GM12892 (cell line): ENCODE measurements at regions not wholly inside any gene's neighbourhood (a gene's known extent, or its start where the extent isn't known, plus 50 kb on each side); places are given as distances from the start of the nearest gene placed in this dataset.

Experiments
- DNase-seq: peaks from one replicate; pipeline ENCODE4 v3.0.0; 2011; ENCODE audit not compliant: insufficient read length
- FAIRE-seq: peaks from 2 replicates; lab custom pipeline; 2011; peaks lifted over from hg19 to GRCh38; lab: Jason Lieb, UNC
- POLR2A ChIP-seq: IDR thresholded peaks from 2 replicates; pipeline ENCODE4 v1.6.1; 2011; ENCODE audit warnings: low read depth, low read length, control low read depth
- POLR2AphosphoS5 ChIP-seq: IDR thresholded peaks from 2 replicates; pipeline ENCODE4 v1.6.1; 2011; ENCODE audit warnings: low read depth, low read length, control low read depth
- TAF1 ChIP-seq: IDR thresholded peaks from 2 replicates; pipeline ENCODE4 v1.6.1; 2011; ENCODE audit warnings: low read depth, mild to moderate bottlenecking, control low read depth, low read length, borderline replicate concordance

DNA sequence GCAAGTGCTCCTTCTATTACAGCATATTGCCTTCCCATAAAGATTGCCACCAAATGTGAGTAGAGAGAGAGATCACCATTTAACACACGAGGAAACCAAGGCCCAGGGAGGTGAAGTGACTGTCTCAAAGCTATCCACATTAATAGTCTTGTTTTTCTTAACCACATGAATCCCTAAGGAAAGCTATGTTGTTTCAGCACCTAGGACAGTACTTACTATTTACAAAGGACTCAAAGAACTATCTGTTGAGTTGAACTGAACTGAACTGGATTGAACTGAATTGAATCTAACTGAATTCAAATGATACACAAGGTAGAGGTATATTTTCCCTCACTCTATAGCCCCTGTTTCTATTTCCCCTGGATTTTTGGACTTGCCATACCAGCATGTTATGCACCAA, 430.4 kb downstream of the CAAP1 start:
- FAIRE-seq = no peak
- no peak for DNase-seq

DNA sequence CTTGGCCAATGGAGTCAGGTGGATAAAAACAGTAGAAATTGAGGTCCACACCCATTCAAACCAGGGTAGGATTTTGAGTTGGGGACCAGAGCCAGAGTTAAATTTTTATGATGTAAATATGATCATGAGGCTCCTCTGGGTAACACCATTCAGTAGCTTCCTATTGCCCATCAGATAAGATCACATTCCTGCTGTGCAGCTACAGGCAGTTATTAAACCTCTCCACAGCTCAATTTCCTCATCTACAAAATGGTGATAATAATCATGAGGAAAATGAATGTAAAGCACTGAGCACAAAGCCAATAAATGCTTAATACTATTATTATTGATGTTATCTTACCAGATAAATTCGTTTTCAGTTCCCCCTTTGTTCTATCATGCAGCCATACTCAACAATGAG, 432.0 kb downstream of the CAAP1 start:
- no peak for DNase-seq
- no peak for FAIRE-seq
- TF ChIP-seq POLR2A (no peak), TAF1 (no peak), POLR2AphosphoS5 (no peak)

More for the DNA sequence above, 430.4 kb downstream of the CAAP1 start:
- TF ChIP-seq TAF1 (no peak), POLR2A (no peak), POLR2AphosphoS5 (no peak)

DNA sequence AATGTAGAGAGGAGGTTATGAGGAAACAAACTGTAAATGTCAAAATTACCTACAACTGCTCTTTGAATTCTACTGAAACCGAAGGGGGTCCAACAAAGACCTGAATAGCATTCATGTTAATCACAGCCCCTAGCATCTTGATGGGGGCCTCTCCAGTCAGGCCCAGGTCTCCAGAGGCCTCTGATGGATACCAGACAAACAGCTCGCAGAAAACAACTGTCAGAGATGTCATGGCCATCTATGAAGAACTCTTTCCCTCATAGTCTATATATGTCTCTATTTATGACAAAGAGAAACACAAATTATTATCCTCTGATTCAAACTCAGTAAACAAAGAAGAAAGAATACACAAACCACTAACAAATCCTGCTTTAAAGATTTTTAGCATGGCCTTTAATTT, 432.6 kb downstream of the CAAP1 start:
- no peak for TF ChIP-seq TAF1
- FAIRE-seq (no peak), DNase-seq (no peak)

DNA sequence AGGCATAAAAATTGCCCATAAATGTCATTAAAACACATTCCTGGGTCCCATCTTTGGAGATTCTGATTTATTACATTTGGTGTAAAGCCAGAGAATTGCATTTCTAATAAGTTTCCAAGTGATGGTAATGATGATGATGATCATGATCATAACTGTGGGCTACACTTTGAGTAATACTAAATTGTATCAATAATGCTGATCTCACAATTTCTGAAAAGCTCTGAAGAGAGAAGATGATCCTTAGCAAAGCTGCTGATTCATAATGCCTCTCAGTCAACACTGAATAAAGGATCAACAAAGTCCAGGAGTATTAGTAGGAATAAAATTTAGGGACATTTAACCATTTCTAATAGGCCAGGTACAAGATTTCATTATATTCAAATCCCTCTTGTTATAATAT, 434.5 kb downstream of the CAAP1 start:
- no peak for TF ChIP-seq TAF1
- no peak for TF ChIP-seq POLR2AphosphoS5
- TF ChIP-seq POLR2A = no peak
- FAIRE-seq = no peak
- no peak for DNase-seq

DNA sequence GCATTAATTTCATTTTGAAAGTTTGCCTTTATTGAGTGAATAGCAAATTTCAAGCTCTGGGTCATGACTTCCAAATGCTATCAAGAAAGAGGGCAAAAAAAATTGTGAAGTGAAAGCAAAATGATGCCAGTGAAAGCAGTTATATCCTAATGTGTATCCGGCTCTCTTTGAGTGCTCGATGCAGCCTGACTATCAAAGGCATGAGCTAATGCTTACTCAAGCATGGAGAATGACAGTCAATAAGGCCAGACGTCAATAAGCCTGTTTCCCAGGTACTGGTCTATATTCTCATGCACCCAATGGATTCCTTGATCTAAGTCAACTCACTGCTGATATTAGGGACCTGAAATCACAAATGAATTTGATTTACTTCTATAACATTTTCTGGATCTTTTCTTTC, 435.5 kb downstream of the CAAP1 start:
- no peak for FAIRE-seq
- no peak for DNase-seq
- no peak for TF ChIP-seq POLR2A
- TF ChIP-seq TAF1 = no peak
- TF ChIP-seq POLR2AphosphoS5 = no peak

DNA sequence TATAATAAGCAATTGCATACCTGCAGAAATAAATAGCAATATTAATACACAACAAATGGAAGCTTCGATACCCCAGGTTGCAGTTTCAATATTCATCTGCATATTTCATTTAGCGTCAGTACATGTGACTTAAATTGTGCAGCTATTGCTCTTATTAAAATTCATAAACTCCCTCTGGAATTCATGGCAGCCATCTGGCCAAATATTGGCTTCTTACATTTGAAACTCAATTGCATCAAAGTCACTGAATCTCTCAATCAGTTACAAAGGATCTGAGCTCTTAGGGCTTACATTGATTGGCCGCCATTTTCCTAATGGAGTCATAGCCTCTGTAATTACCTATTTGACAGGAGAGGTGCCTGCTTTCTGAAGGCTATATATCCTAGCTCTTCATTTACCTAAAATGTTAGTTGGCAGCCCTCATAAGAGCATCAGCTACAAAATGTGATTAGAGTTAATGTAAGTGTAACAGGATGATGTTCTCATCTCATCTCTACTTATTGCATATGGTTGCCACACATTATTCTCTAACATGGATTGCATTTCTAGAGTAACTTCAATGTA, 453.5 kb downstream of the CAAP1 start:
- TF ChIP-seq TAF1 (no peak), POLR2AphosphoS5 (no peak), POLR2A (no peak)
- FAIRE-seq = no peak
- no peak for DNase-seq

DNA sequence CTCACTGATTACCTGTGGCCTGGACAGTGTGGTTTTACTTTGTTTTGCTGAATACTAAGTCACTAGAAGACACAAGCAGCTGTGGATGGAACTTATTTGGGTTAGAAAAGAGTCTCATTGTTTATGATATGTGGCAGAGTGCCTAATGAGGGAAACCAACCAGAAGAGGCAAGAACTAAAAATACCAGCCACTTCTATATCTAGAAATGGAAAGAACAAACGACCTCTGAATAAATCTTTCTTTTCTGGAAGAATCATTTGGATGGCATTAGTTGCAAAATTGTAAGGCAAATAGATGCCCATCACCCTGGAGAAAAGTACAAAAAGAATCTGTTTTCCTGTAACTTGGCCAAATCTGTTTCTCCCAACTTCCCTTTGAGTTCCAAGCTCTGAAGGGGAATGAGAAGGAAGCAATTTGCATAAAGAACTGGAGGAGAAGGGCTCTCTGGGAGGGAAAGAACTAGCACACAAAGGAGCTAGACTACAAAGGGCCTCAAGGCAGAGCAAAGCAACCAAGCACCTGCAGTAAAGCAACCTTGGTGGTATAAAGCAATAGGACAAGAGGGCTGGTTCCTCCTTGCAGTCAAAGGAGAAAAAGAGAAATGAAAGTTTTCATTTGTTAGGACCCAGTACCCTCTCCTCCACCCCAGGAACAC, 455.4 kb downstream of the CAAP1 start:
- no peak for DNase-seq
- no peak for TF ChIP-seq TAF1
- no peak for TF ChIP-seq POLR2AphosphoS5
- no peak for TF ChIP-seq POLR2A
- no peak for FAIRE-seq

DNA sequence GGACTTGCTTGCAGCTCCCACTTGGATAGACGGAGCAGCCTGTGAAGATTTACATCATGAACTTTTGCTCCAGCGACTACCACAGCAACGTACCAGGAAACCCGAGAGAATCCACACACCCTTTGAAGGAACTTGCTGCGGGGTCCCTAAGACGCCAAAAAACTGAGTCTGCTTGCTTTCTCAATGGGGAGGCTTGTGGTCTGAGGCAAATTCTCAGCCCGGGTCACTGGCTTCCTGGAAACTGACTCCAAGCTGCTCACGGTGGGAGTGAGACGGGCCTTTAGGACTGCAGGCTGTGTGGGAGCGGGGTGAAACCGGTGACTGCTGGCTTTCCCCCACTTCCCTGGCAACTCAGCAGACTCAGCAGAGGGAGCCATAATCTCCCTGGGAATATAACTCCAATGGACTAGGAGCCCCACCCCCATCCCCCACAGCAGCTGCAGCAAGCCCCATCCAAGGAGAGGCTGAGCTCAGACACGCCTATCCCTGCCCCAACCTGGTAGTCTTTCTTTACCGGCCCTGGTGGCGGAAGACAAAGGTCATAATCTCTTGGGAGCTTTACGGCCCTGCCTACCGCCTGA, 466.0 kb downstream of the CAAP1 start:
- DNase-seq (no peak), FAIRE-seq (no peak)
- no peak for TF ChIP-seq POLR2A
- no peak for TF ChIP-seq POLR2AphosphoS5
- TF ChIP-seq TAF1 = no peak

DNA sequence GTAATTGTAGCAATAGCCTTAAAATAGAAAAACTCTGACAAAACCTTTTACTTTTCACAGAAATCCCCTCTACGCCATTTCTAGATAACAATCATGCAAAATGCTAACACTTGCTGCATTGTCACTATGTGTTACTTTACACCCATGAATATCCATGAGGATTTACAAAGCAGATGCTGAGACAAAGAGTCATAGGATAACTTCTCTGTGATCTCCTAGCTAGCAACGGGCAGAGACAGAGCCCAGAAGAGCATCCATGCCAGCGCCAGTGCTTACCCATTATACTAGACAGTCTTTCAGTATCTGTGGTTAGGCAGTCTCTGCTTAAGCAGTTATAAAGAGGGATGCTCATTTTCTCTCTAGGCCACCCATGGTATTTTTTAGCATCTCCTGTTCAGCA, 474.1 kb downstream of the CAAP1 start:
- FAIRE-seq (no peak), DNase-seq (no peak)
- TF ChIP-seq POLR2AphosphoS5 = no peak
- TF ChIP-seq TAF1 = no peak
- no peak for TF ChIP-seq POLR2A

DNA sequence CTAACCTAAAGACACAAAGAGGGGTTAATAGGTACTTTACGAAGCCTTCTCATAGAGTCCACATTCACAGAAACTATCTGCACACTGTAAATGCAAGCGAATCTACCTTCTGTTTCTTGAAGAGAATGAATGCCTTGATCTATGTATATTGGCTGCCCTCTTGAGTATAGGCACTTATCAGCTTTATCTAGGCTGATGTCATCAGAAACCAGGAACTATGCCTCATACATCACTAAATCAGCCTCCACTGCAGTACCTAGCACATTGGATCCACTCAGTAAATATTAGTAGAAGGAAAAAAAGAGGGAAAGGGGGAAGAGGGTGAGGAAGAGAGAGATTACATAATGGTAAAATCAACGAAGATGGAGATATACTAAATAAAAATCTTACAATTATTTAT, 477.1 kb downstream of the CAAP1 start:
- TF ChIP-seq POLR2AphosphoS5 (no peak), TAF1 (no peak)
- DNase-seq (no peak), FAIRE-seq (no peak)

DNA sequence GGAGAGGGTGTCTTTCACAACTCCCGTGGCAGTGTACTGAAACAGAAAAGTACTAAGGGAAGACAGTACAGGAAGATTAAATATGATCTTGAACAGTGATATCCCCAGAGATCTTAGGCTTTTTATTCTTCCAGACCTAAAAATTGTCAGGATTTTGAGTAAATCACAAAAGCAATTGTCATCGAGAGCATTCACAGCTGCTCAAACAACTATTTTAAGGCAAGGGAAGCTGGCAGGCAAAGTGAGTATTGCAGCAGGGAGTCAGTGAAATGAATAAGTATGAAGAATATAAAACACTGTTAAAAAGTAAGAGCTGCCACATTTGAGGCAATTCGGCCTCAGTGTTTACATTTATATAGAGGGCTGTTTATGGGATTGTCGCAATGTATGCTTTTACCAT, 479.0 kb downstream of the CAAP1 start:
- DNase-seq = no peak
- no peak for FAIRE-seq
- no peak for TF ChIP-seq POLR2AphosphoS5
- TF ChIP-seq POLR2A = no peak
- TF ChIP-seq TAF1 = no peak

DNA sequence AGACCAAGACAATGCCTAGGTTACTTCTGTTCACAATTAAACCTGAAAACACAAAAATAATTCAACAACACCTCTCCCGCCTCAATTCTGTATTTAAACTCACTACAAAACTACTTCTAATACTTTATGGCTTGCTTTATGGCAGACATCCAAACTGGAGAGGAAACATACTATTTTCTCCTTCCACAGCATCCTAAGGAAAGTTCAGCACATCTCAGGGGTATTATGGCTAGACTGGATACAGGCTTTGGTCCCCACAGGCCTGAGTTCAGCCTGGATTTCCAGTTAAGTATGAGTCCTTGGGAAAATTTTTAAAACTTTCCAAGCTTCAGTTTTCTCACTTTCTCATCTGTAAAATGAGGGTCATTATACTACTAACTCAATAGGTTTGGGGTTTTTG, 480.2 kb downstream of the CAAP1 start:
- no peak for TF ChIP-seq POLR2AphosphoS5
- no peak for TF ChIP-seq TAF1
- TF ChIP-seq POLR2A = no peak
- FAIRE-seq (no peak), DNase-seq (no peak)
